HG03139 (cell line): ENCODE measurements at regions not wholly inside any gene's neighbourhood (a gene's known extent, or its start where the extent isn't known, plus 50 kb on each side); places are given as distances from the start of the nearest gene placed in this dataset.

Experiments used
- ATAC-seq: cut with Tn5 transposase; IDR thresholded peaks from one replicate; pipeline ENCODE4 v1.9.1; 2021; ENCODE audit not compliant: unreplicated experiment

DNA sequence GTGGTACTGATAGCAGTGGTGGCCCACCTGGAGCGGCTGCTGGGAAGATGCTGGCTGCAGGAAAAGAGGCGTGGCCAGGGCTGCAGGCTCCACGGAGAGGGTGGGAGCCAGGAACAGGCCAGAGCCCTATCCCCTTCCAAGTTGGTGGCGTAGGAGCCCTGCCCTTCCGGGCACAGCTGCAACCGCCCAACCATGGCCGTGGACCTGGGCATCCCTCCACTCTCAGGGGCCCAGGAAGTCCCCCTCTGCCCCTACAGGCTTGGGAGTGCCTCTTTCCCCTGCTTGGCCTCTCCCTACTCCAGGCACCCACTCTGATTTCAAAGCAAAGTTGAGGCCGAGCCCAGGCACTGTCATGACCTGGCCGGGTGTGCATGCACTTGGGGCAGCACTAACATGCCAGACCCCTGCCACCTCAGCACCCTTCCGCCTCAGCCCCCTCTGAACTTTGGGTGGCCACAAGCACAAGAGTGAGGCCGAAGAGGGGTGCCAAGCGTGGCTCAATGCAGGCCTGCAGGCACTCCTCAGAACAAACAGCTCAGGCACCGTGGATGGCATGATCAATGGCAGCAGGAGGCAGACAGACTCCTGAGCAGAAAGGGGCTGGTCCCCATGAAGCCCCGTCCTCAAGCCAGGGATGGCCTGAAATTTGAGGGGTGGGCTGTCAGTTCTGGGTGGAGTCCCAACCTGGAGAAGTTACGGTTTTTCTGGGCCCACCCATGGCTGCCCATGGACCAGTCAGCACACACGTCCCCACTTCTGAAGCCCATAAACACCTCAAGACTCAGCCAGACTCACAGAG, 164.9 kb upstream of the PRNP start:
- ATAC-seq: no peak

- ATAC-seq: no peak
Observed at GRCh38 chr20:4519534-4519933, 166.7 kb upstream of the PRNP start.

GRCh38 chr20:4516876-4517275, 169.4 kb upstream of the PRNP start:
- no peak for ATAC-seq

DNA sequence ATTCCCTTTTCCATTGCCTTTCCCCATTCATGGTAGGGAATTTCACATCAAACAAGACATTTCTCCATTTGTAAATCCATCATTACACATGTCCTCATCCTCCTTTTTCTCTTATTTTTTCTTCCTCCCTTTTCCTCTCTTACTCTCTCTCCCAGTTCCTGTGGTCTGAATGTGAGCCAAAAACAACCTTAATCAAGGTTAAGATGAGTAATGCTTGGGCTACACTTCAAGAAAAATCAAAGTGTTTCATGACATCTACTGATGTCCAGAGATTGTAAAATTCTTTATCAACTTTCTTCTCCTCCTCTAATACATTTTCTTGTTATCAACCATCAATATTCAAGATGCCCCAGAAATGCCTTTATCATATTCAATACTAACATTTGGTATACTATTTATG, 172.5 kb upstream of the PRNP start:
- ATAC-seq: no peak

- ATAC-seq: no peak
Observed at GRCh38 chr20:4512891-4513550, 173.2 kb upstream of the PRNP start.

DNA sequence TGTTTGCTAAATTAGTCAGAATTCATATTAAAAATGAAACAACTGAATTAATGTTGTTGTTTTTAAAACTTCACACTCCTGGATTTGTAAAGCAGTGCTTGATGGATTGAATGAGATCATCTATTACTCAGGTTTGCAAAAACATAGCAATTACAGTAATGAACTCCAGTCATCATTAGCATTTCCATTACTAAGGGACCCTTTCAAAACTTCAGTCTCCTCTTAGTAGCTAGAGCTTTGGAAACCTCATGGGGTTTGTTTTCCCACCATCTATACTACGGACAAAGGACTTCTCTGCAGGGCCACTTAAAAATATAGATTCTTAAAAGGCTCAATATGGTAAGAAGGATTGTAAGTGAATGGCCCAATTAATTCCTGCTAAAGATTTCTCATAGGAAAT, 174.5 kb upstream of the PRNP start:
- no peak for ATAC-seq

- ATAC-seq: no peak
Observed at GRCh38 chr20:4509825-4510522, 176.3 kb upstream of the PRNP start.

DNA sequence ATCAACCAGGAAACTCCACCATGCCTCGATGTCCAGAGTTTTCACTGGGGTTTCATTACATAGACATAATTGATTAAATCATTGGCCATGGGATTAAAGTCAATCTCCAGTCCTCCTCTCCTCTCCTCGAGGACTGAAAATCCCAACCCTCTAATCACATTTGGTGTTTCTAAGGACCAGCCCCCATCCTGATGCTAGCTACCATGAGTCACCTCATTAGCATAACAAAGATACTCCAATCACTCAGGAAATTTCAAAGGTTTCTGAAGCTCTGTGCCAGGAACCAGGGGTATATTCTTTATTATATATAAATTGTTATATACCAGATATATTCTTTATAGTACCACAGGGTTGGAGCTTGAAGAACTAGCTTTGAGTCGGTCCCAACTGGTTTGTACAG, 177.5 kb upstream of the PRNP start:
- ATAC-seq: no peak

GRCh38 chr20:4507288-4507719, 179.0 kb upstream of the PRNP start:
- no peak for ATAC-seq

DNA sequence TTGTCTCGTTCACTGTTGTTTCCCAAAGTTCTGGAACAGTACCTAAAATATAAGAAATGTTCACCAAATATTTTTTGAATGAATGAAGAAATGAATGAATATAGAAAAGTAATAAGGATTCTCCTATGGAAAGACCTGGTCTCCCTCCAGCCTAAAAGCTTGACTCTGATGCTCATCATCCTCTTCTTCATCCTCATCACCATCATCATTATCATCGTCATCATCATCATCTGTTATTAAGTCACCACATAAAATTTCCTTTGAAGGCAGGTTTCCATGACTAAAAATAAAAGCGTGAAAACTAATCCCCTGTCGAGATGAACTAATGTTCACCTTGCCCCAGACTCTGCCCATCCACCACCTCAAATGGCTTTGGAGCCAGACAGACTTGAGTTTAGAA, 181.4 kb upstream of the PRNP start:
- no peak for ATAC-seq

DNA sequence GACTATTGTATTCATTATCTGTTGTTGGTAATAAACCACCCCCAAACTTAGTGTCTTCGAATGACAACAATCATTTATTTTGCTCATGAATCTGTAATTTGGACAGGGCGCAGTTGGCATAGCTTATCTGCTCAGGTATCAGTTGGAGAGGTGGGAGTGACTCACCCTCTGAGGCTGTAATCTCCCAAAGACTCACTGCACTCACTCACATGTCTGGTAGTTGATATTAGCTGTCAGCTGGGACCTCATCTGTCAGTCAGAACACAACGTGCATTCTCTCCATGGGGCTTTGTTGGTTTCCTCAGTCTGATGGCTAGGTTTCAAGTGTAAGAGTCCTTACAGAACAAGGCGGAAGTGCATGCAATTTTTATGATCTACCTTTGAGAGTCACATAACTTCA, 183.5 kb upstream of the PRNP start:
- no peak for ATAC-seq

DNA sequence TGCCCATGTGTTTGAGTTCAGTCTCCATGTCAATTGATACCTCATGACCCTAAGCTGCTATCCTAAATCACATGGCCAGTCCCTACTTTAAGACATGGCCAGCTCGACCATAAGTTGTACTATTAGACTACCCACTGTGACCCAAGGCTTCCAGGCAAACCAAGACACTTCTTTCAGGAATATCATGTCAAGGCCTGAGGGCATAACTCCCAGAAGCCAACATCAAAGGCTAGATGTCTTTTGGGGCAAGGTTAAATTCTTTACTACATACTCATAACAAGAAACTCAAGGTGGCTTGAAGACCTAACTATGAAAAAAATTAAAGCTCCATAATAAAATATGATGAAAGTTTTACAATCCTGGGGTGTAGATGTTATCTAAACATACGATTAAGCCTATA, 192.9 kb upstream of the PRNP start:
- ATAC-seq: no peak

DNA sequence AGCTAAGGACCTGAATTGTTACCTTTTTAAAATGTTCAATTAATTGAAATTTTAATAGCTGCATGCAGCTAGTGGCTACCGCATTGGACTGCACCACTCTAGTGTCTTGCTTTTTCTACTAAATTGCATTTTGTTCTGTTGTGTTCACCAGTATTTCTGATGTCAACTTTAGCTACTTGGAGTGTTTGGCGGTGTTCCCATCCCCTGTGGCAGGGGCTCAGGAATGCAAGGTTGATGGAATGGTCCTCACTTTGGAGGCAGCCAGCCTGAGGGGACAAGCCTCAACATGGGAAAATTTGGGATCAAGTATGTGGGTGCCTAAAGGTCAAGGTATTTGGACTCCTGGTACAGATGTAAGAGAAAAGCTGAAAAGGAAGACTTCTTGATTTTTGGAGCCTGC, 194.6 kb upstream of the PRNP start:
- no peak for ATAC-seq

DNA sequence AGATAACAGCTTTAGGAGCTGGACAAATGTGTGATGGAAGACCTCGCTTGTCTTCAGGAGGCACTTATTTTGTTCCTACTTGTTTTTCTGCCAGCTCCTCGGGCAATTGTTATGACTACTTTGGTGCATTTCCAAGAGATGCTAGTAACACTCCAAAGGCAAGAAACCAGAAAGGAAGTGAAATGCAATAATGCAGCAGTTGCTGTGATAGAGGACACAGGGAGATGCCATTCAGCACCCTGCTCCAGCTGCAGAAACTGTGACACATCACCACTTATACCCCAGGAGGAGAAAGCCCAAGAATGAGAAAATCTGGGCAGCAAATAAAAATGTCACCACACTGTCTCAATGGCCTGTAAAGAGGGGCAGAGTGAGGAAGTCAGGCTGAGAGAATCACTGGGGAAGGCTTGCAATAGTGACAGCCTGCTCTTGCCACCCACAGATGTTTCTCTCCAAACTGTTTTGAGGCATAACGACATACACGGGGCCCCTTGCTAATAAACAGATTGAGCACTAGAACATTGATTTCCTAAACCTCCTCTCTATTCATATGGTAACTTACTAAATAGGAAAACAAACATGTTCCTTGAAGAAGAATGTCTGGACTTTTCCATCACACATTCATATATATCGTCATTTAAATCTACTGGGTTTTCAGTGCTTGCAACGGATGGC, 195.5 kb upstream of the PRNP start:
- ATAC-seq: no peak

- ATAC-seq: no peak
Observed at GRCh38 chr20:4490045-4490444, 196.2 kb upstream of the PRNP start.

- ATAC-seq: no peak
Observed at GRCh38 chr20:4488407-4489339, 197.6 kb upstream of the PRNP start.

DNA sequence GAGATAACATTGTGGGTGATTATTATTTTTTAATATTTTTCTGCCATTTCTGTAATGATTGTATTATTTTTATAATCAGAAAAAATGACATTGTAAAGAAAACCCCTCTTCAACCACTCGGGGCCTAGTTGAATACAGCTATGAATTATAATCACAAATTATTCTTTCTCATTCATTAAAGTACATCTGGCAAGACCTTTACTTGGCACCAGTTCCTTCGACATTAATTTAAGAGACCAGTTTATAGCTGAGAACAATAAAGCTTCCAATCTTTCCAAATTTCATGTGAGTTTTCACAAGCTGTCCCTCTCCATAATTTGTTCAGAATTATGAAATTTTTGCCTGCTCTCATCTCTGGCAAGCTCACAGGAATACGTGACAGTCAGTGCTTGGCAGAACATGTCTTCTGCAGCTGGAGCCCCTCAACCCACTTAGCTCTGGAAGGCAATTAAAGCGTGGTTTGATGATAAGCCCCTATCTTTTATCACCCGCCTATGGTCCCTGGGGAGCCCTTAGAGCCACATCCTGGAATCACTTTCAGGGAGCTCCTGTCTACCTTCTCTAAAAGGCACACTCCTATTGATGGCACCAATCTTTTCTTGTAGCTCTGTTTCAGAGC, 201.8 kb upstream of the PRNP start:
- ATAC-seq: no peak

- ATAC-seq: no peak
Observed at GRCh38 chr20:4483961-4484360, 202.3 kb upstream of the PRNP start.

DNA sequence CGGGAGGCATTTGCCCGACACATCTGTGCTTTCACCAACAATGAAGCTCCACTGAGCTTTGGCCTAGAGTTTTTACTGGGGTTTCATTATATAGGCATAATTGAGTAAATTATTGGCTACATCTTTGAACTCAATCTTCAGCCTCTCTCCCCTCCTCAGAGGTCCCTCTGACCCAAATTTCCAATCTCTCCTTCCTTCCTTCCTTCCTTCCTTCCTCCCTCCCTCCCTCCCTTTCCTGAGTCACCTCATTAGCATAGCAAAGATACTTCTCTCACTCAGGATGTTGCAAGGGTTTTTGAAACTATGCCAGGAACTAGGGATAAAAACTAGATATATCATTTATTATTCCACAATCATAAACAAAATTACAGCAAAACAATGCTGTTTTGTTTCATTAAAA, 202.8 kb upstream of the PRNP start:
- no peak for ATAC-seq

DNA sequence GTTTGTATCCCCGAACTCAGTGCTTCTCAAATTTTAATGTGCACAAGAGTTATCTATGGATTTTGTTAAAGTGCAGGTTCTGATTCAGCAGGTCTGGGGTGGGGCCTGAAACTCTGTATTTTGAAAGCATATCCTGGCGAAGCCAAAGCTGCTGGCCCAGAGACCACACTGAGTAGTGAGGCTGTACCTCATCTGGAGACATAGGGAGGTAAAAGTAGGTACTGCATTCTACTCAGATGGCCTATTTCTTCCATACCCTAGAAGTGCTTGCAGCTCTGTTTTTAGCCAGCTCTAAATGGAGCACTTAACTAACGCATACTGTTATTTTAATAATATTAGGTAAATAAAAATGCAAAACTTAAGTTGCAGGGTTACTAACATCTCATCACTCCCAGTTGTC, 206.2 kb upstream of the PRNP start:
- no peak for ATAC-seq
